Pancreas (tissue), 10 donors: ENCODE measurements at regions not wholly inside any gene's neighbourhood (a gene's known extent, or its start where the extent isn't known, plus 50 kb on each side); places are given as distances from the start of the nearest gene placed in this dataset.

Experiments
- ATAC-seq, 4 donors: fragments of 200-7000 bp; cut with Tn5 transposase; one replicate each; pipeline versions ENCODE4 v1.8.0 to v1.9.1; 2020; ENCODE audit warnings: mild to moderate bottlenecking in 4 of 4, moderate library complexity in 4 of 4
- DNase-seq, 6 donors: peaks; one replicate each; pipeline ENCODE4 v3.0.0-alpha.2; 2020
- FAIRE-seq: peaks from 2 replicates; lab custom pipeline; 2012; peaks lifted over from hg19 to GRCh38; lab: Jason Lieb, UNC
- H3K27ac ChIP-seq, 4 donors: fragments of 200-600 bp; sonication (generic); 1 replicate in 3 of 4; 2 replicates in 1 of 4; pipeline versions ENCODE4 v1.5.0 to v1.8.0; 2020
- H3K27me3 ChIP-seq, 4 donors: fragments of 200-600 bp; one replicate each; pipeline ENCODE4 v1.8.0; 2021
- H3K36me3 ChIP-seq, 3 donors: fragments of 200-600 bp; sonication (generic) in 1 of 3; one replicate each; pipeline versions ENCODE4 v1.5.0 to v1.8.0; 2020 to 2021
- H3K4me1 ChIP-seq, 3 donors: fragments of 200-600 bp; one replicate each; pipeline ENCODE4 v1.8.0; 2021
- H3K4me3 ChIP-seq, 4 donors: fragments of 200-600 bp; sonication (generic) in 2 of 4; one replicate each; pipeline versions ENCODE4 v1.5.0 to v1.8.0; 2020 to 2021
- H3K9me3 ChIP-seq, 4 donors: fragments of 200-600 bp; one replicate each; pipeline ENCODE4 v1.8.0; 2021
- WGBS, 2 donors: extraction: QIAGEN DNeasy Blood & Tissue Kit; methylation state at CpG; one replicate each; pipeline ENCODE4 v1.1.7; 2013; 5-methylcytosine and 5-hydroxymethylcytosine counted together
- intact Hi-C, 3 donors: fragments of 100-400 bp; cut with DNase I; formaldehyde crosslinking; loops; one replicate each; pipeline versions ENCODE4 v1.11.1 to v1.14.2; 2022
- TF ChIP-seq, protein P1 (sequence below), 4 donors: fragments of 200-600 bp; sonication (generic) in 3 of 4; IDR thresholded peaks; one replicate each; pipeline versions ENCODE4 v1.5.0 to v1.8.0; 2021; ENCODE audit warnings: antibody characterized with exemption in 4 of 4
- donor health status: healthy with polysubstance abuse.
- donor health status: DM: no; HTN: no; CAD: no; lungs with moderate emphysema.
- donor health status: DM: no; HTN: no; CAD: no.
- donor health status: control.
- donor health status: control.
- donor health status: Bipolar disorder and iron deficiency.
- donor health status: DM: yes; HTN: yes; CAD: no.
- donor health status: DM: no; HTN: no; CAD: no.
- donor health status: DM: no; HTN: no; CAD: no.
- donor health status: DM: yes; HTN: yes; CAD: no.

DNA sequence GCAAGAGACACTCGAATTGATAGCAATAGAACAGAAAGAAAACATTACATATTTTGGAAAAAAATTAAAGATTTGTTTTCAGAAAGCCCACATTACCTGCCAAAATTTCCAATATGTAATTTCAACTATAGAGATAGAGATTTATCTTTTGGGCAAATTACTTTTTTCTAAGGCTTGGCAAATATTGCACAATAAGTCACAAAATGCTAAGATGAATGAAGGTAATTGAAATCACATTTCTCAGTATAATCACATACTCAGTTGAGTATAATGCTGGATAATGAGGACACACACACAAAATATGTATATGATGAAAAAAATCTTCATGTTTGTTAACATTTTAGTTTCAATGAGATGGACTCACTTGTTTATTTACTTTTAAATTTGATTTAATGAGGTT is 189.2 kb upstream of the STXBP6 start:
- ATAC-seq (no peak), DNase-seq (no peak), FAIRE-seq (peak; percentile 34)
- no peaks in the 10 kb centered on the region for H3K36me3 ChIP-seq
- H3K27ac ChIP-seq: no peak overlapping the region
- intact Hi-C loops: no loop called here
- no peaks in the 10 kb centered on the region for H3K9me3 ChIP-seq
- peaks cover 0 to 3% (median 0%) of the 10 kb centered on the region in 4 donors for H3K27me3 ChIP-seq
- H3K4me1 ChIP-seq: no peaks in the 10 kb centered on the region
- WGBS, 2 donors: 18 to 31% methylated on average over 1 of the region's 1 CpG
- TF ChIP-seq, protein P1, sequence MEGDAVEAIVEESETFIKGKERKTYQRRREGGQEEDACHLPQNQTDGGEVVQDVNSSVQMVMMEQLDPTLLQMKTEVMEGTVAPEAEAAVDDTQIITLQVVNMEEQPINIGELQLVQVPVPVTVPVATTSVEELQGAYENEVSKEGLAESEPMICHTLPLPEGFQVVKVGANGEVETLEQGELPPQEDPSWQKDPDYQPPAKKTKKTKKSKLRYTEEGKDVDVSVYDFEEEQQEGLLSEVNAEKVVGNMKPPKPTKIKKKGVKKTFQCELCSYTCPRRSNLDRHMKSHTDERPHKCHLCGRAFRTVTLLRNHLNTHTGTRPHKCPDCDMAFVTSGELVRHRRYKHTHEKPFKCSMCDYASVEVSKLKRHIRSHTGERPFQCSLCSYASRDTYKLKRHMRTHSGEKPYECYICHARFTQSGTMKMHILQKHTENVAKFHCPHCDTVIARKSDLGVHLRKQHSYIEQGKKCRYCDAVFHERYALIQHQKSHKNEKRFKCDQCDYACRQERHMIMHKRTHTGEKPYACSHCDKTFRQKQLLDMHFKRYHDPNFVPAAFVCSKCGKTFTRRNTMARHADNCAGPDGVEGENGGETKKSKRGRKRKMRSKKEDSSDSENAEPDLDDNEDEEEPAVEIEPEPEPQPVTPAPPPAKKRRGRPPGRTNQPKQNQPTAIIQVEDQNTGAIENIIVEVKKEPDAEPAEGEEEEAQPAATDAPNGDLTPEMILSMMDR (IDR thresholded peaks at IDR 0.05): no peak
- H3K4me3 ChIP-seq: no peak overlapping the region

DNA sequence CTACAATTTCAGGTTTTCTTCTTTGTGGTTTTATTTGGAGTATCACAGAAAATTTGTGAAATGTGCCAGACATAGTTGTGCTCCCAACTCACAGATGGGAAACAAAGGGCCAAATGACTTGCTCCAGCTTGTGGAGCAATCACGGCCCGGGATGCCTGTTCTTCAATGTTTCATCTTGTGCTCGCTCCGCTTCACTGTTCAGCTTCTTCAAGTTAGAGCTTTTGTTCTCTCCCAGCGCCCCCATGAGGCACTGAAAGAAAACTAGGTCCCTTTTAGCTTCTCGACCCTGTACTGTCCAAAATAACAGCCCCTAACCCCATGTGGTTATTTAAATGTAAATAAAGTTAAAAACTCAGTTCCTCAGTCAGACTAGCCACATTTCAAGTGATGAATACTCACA is 187.9 kb upstream of the STXBP6 start:
- no peak for DNase-seq
- H3K27ac ChIP-seq: no peak overlapping the region
- H3K4me3 ChIP-seq: no peak overlapping the region
- no peaks in the 10 kb centered on the region for H3K4me1 ChIP-seq
- H3K9me3 ChIP-seq: no peaks in the 10 kb centered on the region
- TF ChIP-seq, protein P1 (IDR thresholded peaks at IDR 0.05): no peak
- no peaks in the 10 kb centered on the region for H3K36me3 ChIP-seq
- WGBS, 2 donors: 11 to 12% methylated on average over 6 of the region's 6 CpGs
- no peaks in the 10 kb centered on the region for H3K27me3 ChIP-seq
- intact Hi-C loops: no loop called here
- peak in 2 of 4 donors; percentile 25 to 42 for ATAC-seq
- FAIRE-seq: no peak

DNA sequence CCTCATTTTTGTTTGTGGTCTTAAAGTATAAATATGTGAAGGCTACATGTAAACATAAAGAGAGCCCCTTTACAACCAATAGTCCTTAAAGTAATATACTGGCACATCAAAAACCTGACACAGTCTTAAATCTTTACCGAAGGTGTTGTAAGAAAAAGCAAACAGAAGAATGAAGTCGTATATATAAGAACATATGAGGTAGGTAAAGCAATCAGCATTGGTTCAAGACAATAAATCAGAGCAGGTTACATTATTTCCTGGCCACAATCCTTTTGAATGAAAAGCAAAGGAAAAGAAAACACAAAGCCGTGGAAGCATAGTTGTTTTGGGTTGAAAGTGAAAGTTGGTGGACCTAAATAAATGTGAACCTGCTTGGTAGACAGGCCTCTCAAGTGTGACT is 183.7 kb upstream of the STXBP6 start:
- H3K27me3 ChIP-seq: no peaks in the 10 kb centered on the region
- H3K4me3 ChIP-seq: no peak overlapping the region
- WGBS, 2 donors: 48 to 52% methylated on average over 3 of the region's 3 CpGs
- intact Hi-C loops: no loop called here
- H3K9me3 ChIP-seq: no peaks in the 10 kb centered on the region
- H3K27ac ChIP-seq: no peak overlapping the region
- FAIRE-seq (no peak), ATAC-seq (no peak), DNase-seq (no peak)
- no peaks in the 10 kb centered on the region for H3K36me3 ChIP-seq
- TF ChIP-seq, protein P1 (IDR thresholded peaks at IDR 0.05): no peak
- no peaks in the 10 kb centered on the region for H3K4me1 ChIP-seq

DNA sequence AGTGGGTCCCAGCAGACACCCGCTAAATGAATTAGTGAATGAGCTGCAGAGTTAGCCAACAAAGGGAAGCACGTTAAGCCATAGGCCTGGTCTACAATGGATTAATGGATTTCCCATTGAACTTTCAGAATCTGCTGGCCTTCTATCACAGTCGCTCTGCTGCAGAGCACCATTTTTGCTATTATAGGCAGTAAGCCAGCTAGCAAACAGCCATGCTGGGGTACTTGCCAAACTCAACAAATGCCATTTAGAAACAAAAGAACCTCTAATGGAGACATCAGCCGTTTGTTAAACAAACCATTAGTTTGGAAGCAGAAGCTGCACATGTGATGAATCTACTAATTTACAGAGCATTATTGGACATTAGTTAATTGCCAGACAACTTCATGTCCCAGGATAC is 181.1 kb upstream of the STXBP6 start:
- 35 to 36% methylated on average over 4 of the region's 4 CpGs for WGBS, 2 donors
- TF ChIP-seq, protein P1 (IDR thresholded peaks at IDR 0.05): no peak
- H3K27me3 ChIP-seq: no peaks in the 10 kb centered on the region
- H3K4me3 ChIP-seq: no peak overlapping the region
- DNase-seq (no peak), FAIRE-seq (no peak), ATAC-seq (peak in 3 of 4 donors; percentile 52 to 77 (median 71))
- intact Hi-C loops: no loop called here
- H3K36me3 ChIP-seq: no peaks in the 10 kb centered on the region
- no peak overlapping the region for H3K27ac ChIP-seq
- H3K4me1 ChIP-seq: no peaks in the 10 kb centered on the region
- no peaks in the 10 kb centered on the region for H3K9me3 ChIP-seq

DNA sequence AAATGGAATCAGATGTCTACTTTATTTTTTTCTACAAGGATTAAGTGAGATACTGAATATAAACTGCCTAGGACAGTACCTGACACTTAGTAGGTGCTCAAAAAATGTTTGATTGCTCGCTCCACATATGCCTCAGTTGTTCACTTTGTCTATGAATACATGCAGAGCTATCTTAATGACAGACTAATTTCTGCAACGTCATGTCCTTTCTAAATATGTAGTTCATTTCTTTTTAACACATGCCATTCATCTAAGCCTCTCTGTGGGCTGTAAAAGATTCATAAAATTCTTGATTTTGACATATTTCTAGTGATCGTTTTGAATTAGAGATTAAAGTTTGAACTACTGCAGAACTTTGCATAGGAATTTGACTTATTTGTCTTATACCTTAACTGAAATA is 176.3 kb upstream of the STXBP6 start:
- no peaks in the 10 kb centered on the region for H3K36me3 ChIP-seq
- no peaks in the 10 kb centered on the region for H3K4me1 ChIP-seq
- H3K27ac ChIP-seq: no peak overlapping the region
- FAIRE-seq: no peak
- H3K4me3 ChIP-seq: no peak overlapping the region
- WGBS, 2 donors: 28 to 48% methylated on average over 3 of the region's 3 CpGs
- no peak for DNase-seq
- TF ChIP-seq, protein P1 (IDR thresholded peaks at IDR 0.05): no peak
- intact Hi-C loops: no loop called here
- H3K9me3 ChIP-seq: no peaks in the 10 kb centered on the region
- no peak for ATAC-seq
- H3K27me3 ChIP-seq: no peaks in the 10 kb centered on the region
